HG03060 (cell line): ENCODE measurements at regions not wholly inside any gene's neighbourhood (a gene's known extent, or its start where the extent isn't known, plus 50 kb on each side); places are given as distances from the start of the nearest gene placed in this dataset.

Experiments used
- ATAC-seq: cut with Tn5 transposase; IDR thresholded peaks from one replicate; pipeline ENCODE4 v1.9.1; 2021; ENCODE audit warnings: low read depth, moderate number of reproducible peaks; ENCODE audit not compliant: unreplicated experiment

DNA sequence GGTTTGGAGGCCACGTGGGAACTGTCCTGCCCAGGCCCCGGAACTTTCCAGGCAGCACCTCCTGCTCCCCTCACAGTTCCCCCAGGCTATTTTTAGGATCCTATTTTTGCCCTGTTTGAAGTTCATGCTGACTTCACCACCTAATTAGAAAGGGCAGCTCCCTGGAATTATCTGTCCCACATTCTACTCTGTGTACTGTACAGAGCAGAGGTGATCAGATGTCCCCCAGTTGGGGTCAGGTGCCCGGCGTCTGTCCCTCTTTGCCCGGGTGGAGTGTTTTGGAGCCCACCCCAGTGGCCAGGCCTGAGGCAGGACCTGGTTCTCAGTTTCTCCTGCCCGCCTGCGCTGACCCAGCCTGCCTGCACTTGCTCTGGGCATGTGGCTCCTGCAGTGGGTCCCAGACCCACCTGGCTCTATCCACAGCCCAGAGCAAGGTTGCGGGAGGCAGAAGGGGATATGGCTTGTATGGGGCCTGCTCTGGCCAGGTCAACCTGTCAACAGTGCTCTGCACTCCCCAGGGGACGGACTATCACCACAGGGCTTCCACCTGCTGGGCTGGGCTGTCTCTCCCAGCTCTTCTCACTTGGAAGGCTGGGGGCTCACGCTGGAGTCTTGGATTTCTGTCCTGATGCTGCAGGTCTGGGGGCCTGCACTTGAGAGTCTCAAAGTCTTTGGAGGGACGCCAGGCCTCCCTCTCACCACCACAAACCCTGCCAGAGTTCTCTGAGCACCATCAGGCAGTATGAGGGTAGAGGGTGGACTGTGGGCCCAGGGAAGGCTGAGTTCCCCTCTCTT lies 268.3 kb downstream of the GADD45G start:
- no peak for ATAC-seq

DNA sequence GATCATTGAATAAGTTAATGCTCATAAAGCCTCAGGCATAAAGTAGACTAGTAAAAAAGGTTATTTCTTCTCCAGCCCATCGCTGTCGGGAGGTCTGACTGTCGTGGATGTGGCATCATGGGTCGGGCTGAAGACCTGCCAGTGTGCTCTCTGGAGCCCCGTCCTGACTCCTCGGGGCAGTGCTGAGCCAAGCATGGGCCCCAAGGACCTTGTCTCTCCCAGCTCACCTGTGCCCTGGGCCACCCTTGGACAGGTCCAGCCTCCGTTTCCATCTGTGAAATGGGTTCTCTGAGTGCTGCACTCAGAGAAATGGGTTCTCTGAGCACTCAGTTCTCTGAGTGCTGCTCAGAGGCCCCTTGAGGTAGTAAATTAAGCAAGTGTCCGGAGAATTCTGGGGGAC lies 269.0 kb downstream of the GADD45G start:
- ATAC-seq: no peak

DNA sequence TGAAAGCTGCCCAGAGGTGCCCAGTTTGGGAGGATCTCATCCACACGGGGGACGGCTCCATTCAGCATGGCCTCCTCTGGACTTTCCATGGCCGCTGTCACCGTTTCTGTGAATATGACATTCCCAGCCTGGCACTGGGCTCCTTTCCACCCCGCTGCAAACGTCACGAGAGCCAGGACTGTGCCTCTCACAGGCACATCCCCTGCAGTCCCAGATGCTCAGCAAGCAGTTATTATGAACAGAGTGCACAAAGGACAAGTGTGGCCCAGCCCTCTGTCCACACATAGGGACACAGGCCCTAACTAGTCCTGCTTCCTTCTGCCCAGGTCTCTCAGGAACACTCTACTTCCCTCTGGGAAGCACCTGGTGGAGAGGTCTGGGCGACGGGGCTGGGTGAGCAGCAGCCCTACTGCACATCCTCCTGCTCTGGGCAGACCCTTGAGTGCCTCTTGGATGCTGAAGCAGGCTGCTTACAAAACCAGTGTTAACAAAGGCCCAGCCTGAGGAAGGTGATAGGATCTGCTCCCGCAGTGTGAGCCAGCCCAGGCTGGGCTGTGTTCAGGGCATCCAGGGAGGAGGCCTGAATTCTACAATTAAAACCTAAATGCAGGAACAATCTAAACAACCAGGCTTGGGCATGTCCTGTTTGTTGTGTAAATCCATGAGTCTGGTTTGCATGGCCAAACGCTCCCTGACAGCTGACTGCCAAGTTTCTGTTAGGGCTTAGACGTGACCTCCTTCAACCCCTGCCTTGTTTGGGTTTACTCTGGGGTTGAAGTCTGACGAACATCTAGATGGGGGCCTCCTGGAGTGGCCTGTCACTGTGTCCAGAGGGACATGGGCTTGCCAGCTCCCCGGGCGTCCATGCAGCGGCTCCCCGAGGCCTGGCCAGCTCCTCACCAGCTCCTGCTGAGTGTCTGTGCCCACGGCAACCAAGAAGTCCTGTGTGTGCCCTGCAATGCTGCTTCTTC lies 269.8 kb downstream of the GADD45G start:
- ATAC-seq: no peak

DNA sequence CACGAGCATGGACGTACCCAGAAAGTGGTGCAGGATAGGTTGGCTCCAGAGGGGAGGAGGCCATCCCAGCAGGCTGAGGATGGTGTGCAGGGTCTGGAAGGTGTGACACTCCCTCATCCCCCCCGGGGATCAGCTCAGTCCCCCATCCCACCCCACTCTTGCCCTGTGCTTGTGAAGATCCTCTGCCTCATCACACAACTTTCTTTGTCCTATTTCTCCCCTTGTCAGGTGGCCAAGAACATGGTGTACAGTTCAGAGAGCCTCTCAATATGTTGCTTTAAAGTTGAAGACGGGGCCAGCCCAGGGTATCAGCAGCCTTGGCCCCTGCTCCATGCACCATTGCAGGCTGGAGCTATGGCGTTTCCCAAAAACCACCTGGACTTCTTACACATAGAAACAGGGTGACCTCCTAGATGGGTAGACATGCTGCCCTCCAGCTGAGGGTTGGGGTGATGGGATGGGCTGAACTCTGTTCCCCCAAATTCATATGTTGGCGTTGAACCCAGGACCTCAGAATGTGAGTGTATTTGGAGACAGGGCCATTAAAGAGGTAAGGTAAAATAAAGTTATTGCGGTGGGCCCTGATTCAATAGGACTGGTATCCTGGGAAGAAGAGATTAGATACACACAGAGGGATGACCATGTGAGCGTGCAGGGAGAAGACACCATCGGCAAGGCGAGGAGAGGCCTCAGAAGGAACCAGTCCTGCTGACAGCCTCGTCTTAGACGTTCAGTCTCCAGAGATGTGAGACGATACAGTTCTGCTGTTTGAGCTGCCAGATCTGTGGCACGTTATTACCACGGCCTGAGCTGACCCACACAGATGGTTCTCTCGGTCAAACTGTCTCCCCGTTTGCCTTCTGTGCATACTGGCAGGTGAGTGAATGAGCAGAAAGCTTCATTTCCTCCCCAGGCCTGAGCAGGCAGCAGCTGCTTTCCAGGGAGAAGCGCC lies 272.5 kb downstream of the GADD45G start:
- ATAC-seq: no peak

DNA sequence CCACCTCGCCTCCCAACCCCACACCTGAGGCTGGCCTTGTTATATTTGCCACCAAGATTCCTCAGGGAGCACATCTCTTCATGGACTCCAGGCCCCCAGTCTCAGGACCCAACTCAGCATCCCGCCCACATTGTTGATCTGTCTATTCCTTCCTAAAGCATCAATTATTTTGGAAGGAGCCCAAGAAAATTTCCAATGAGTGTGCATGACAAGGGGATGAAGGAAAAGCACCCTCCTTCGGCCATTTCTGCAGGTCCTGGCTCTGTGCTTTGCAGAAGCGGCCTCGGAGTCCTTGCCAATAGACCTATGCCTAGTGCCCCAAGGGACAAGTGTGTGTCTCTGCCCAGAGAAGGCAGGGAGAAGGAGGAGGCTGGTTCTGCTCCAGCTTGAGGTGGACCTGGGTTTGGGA lies 273.2 kb downstream of the GADD45G start:
- no peak for ATAC-seq

DNA sequence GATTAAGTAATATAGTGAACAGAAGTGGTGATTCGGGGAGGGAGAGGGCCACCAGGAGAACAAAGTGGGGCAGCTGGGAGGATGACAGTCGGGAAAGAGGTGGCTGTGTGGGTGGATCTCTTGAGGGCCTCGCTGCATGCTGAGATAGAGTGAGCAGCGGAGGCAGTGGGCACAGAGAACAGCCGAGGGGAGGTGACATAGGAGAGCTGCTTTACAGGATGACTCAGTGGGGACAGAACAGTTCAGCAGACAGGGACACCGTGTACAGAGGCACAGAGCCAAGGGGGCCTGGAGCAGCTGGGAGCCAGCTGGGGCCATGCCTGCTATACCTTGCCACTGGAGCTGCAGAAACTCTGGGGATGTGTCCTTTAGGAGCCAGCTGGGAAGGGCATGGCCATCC lies 273.9 kb downstream of the GADD45G start:
- ATAC-seq: no peak

DNA sequence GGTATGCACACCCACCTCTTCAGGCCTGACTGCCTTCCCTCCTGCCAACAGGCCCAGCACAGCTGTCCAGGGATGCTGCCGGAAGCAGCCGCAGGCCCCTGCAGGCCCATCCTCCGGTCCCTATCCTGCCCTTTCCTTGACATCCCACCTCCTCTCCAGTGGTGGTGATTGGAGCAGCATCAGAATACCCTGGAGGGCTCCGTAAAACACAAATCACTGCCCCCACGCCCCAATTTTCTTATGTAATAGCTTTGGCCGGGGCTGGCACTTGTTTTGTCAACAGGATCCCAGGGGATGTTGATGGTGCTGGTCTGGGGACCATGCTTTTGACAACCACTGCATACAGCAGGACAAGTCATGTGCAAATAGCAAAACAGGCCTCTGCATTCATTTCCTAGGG lies 274.5 kb downstream of the GADD45G start:
- ATAC-seq: no peak

DNA sequence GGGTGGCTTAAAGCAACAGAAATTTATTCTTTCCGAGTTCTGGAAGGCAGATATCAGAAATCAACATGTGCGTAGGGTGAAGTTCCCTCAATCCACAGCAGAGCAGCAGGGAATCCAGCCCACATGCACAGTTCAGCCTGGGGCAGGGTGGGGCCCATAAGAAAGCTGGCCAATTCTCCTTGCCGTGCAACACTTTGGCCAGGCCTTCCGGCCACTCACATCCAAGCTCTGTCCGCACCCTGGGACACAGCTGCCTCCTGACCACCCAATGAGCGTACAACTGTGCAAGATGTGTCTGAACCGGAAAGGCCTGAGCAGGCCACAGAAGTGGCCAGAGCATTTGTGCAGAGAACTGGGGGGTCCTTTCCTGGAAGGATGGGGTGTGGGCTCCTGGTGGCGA lies 274.9 kb downstream of the GADD45G start:
- ATAC-seq: no peak

DNA sequence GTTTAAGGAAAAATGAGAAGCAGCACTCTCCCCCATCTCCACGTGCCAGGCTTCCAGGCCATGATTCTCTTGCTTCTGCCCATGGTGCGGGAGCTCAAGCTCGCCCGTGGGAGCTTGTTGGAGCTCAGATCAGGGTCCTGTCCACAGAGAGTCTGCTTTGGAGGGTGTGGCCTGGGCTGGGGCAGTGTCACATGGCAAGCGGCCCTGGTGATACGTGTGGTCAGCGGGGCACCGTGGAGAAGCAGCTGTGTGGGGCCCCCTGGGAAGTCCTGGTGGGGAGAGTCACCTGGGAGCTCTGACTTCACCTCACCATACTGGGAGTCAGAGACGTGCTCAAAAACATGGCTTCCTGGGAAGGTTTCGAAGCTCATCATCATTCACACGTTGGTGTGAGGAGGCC lies 275.3 kb downstream of the GADD45G start:
- no peak for ATAC-seq

DNA sequence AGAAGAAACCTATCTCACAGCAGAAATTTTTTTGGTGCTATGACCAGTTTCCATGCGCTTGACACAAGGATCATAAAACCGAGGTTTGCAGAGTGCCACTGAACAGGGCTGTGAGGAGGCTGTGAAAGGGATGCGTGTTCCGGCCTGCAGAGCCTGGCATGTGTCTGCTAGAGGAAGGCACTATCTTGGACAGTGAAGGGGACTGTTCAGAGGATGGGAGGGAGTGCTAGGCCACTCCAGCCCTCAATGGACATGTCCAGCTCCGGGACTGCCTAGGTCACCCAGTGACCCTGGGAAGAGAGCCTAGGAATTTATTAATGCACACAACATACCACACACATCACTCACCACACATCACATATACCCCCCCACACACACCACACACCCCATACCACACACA lies 275.9 kb downstream of the GADD45G start:
- no peak for ATAC-seq

DNA sequence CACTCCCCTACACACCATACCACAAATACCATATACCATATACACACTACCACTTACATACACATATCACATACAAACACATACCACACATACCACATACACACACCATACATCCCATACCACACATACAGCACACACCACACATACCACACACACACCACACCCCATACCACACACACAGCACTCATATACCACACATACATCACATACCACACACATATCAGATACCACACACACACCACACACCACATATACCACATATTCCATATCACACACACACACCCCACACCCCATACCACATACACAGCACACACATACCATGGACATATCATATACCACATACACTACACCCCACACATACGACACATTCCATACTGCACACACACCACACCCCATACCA lies 276.6 kb downstream of the GADD45G start:
- ATAC-seq: no peak

DNA sequence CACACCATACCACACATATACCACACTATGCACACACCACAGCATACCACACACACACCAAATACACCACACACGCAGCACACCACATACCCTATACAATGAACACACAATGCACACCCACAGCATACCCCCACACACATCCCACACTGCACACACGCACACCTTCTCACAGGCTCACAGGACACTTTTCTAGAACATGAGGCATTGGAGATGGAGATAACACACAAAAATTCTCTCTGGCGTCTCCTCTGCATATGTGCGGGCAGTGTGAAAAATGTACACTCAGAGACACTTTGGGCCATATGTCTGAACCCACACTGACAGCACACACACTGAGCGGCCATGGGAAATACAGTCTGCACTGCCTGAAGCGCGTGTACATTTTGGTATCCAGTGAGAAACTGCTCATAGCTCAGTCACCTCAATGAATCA lies 278.1 kb downstream of the GADD45G start:
- ATAC-seq: no peak

DNA sequence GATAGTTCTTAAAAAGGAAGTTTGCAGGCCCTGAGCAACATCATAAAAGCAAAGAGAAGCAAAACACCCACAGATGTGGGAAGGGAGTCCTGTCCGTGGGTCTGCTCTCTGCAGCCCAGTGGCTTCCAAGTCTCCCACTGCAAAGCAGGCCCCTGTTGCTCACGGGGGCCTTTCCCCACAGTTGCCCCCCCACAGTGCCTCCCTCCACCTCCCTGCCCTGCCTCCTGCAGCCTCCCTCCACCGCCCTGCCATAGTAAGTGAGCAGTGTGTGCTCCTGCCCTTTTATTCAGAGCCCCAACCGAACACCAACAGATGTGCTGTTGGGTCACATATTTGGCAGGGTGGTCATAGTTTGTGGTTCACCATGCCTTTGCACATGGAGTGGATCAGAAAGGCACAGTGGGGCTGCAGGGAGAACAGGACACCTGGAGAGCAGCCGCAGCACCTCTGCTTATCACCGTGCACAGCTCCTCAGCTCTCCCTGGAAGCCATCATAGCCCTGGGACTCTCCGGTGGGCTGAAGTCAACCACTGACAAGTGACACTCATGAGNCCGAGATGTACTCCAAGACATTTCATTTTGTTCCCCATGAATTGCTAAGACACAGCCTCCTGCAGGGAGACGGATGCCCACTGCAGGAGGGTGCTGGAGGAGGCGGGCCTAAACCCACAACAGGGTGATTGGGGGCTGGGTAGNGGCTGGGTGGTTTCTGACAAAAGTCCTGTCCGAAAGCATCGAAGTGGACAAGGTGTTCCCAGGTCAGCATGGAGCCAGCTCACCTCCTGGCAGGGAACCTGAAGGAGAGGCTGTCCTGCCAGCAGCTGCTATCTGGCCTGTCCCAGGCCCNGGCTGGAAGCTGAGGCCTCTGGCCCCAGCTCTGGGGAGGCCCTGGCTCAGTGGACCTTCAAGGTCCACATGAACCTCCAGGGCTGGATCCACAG lies 278.9 kb downstream of the GADD45G start:
- no peak for ATAC-seq

DNA sequence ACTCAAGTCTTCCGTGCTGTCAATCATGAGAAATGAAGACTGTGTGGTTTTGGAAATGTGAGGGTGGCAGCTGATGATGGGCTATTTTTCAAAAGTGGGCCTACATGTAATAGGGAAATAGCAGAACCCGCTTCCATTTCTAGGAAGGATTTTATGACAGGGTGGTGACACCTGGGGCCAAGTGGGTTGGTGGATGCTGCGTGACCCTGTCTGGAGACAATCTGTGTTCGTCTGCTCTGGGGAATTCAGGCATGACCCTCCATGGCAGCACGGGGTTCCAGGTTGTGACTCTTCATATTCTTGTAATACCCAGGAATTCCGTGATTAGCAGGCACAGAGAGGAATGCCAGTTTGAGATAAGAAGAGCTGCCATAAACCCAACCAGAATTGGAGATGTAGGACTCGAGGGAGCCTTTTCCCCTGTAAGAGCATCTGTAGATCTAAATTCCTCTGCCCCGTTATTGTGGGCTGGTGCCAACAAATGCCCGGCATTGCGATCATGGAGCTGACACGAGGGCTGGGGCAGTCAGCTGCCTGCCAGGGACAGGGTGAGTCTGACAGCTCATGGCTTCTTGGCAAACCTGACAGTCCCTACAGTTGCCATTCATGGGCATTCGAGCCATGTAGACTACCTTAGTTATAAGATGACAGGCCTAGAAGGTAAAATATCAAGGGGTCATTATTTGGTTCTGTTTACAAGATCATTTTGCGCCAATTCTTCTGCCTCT lies 279.7 kb downstream of the GADD45G start:
- no peak for ATAC-seq

DNA sequence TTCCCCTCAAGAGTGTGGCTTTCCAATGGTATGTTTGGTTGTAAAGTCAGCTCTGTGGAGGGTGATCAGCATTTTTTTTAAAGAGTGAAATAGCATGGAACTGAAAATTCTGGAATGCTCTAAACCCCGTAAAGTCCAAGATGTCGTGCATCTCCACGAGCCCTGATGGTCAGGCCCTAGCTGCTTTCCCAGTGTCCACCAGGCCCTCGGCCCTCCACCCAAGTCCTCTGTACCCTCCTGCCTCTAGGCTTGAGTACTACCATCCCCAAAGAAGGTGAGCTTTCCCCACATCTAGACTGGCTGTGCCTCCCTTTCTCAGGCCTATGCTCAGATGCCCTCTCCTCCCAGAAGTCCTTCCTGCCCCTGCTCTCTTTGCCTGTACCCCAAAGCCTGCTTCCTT lies 280.3 kb downstream of the GADD45G start:
- no peak for ATAC-seq

DNA sequence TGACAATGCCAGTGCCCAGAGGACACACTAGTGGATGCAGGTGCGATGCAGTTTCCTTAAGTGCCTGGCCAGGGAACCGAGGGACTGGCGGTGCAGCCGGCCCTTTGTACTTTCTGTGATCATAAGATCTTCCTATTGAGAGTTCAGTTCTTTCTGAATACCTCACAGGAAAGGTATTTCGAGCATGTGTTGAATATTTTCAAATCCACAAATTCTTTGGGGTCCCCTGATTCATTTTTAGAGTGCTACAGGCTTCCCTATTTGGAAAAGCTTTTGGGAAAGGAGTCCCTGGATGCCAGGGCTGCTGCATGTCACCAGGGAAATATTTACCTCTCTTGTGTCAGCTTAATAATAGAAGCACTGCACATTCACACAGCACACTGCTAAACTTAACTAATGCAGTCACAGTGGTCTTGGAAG lies 281.5 kb downstream of the GADD45G start:
- no peak for ATAC-seq

DNA sequence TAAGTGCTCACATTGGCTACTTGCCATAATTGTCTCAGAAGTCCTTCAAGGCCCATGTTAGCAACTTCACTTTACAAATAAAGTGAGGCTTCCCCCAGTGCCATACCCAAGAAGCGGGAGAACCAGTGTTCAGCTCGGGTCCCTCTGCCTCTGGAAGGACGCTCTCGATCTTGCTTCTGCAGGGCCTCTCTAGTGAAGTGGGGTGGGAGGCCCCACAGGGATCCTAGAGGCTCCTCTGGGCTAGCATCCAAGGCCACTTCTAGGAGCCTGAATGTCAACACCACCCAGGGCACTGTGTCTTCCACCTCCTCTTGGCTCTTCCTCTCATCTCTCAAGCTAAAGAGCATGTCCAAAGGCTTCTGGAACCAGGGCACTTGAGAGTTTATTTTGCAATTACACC lies 282.5 kb downstream of the GADD45G start:
- ATAC-seq: no peak

DNA sequence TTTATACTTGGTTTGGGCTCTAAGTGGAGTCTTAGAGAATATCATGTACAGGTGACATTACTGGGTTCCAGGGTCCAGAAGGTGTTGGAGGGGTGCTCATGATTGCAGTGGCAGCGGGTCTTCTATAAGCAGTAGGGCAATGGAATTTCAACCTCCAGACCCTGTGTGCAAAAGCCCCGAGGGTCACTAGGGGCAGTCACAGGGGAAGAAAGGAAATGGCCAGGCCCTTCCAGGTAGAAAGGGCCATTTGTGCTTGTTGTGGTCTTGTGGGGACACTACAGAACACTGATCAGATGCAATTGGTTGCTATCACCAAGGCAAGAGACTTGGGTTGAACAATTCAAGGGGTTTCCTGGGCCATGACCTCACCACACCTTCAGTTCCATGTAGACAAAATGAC lies 283.4 kb downstream of the GADD45G start:
- ATAC-seq: no peak

DNA sequence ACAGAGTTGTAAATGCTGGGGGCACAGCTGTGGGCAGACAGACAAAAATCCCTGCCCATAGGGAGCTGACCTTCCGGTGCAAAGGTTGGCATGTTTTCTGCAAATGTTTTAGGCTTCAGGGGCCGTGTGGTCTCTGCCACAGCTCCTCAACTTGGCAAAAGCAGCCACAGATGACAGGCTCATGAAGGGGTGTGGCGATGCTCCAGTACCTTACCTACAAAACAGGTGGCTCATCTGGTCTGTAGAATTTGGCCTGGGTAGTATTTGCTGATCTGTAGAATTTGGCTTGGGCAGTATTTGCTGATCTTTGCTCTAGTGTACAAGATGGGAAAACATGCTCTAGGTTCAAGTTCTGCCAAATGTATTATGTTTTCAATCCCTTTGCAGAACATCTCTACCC lies 283.9 kb downstream of the GADD45G start:
- no peak for ATAC-seq
